ENCODE measurements at regions not wholly inside any gene's neighbourhood (a gene's known extent, or its start where the extent isn't known, plus 50 kb on each side); places are given as distances from the start of the nearest gene placed in this dataset.

DNA sequence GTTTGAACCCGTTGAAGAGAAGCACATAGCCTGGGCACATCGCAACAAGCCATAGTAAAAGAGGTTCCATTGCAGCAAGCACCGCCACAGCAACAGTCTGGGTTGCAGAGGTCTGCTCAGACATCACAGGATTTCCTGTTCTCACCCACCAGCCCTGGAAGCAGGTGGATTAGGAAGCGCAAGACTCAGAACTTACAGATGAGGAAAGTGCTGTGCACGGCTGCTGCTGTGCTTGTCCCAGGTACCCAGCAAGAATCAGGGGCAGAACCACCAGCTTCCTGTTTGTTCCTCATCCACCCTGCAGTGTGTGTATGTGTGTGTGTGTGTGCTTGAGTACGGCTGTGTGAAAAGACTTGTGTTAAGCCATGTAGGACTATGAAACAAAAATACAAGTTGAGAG is 124.7 kb upstream of the IRX2 start:
- TF ChIP-seq, protein P1, sequence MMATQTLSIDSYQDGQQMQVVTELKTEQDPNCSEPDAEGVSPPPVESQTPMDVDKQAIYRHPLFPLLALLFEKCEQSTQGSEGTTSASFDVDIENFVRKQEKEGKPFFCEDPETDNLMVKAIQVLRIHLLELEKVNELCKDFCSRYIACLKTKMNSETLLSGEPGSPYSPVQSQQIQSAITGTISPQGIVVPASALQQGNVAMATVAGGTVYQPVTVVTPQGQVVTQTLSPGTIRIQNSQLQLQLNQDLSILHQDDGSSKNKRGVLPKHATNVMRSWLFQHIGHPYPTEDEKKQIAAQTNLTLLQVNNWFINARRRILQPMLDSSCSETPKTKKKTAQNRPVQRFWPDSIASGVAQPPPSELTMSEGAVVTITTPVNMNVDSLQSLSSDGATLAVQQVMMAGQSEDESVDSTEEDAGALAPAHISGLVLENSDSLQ (IDR thresholded peaks at IDR 0.05), result no peak
- TF ChIP-seq BMI1 (IDR thresholded peaks at IDR 0.05; ENCODE audit: borderline replicate concordance), result no peak
- TF ChIP-seq, protein P2, sequence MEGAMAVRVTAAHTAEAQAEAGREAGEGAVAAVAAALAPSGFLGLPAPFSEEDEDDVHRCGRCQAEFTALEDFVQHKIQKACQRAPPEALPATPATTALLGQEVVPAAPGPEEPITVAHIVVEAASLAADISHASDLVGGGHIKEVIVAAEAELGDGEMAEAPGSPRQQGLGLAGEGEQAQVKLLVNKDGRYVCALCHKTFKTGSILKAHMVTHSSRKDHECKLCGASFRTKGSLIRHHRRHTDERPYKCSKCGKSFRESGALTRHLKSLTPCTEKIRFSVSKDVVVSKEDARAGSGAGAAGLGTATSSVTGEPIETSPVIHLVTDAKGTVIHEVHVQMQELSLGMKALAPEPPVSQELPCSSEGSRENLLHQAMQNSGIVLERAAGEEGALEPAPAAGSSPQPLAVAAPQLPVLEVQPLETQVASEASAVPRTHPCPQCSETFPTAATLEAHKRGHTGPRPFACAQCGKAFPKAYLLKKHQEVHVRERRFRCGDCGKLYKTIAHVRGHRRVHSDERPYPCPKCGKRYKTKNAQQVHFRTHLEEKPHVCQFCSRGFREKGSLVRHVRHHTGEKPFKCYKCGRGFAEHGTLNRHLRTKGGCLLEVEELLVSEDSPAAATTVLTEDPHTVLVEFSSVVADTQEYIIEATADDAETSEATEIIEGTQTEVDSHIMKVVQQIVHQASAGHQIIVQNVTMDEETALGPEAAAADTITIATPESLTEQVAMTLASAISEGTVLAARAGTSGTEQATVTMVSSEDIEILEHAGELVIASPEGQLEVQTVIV (IDR thresholded peaks at IDR 0.05; ENCODE audit: borderline replicate concordance, partially characterized antibody), result no peak
- no peak for TF ChIP-seq ZNF207 (IDR thresholded peaks at IDR 0.05; ENCODE audit: borderline replicate concordance)
- DNase-seq (ENCODE audit: low read depth, low spot score), result no peak
- H3K4me2 ChIP-seq (ENCODE audit: control insufficient read depth, insufficient read depth), result no peak overlapping the region
- intact Hi-C loops (cut with micrococcal nuclease; ENCODE audit: unreplicated experiment), result no loop called here
- FAIRE-seq, result no peak
- BruUV-seq (replicated peaks), result no TSS peak
- no peaks in the 10 kb centered on the region for H3K27me3 ChIP-seq (replicated peaks in 1 of 2; ENCODE audit: control insufficient read depth in 2 of 2, insufficient read depth in 2 of 2, low read length in 1 of 2)
- no peaks in the 10 kb centered on the region for H3K36me3 ChIP-seq (ENCODE audit: control insufficient read depth in 2 of 2, insufficient read depth in 2 of 2, low read length in 1 of 2)
- POLR2A ChIA-PET, result no interaction called here
- no peaks in the 10 kb centered on the region for H4K20me1 ChIP-seq (ENCODE audit: control insufficient read depth, insufficient read depth)
- SMC1A ChIA-PET (ENCODE audit: uncharacterized antibody, unreplicated experiment), result no interaction called here
- CTCF ChIA-PET, result no interaction called here
- H3K4me1 ChIP-seq (ENCODE audit: control insufficient read depth, insufficient read depth, low read length), result no peaks in the 10 kb centered on the region
- WGBS (ENCODE audit: insufficient coverage, insufficient replicate concordance, low lambda C conversion rate, missing lambda C conversion rate), result 34% methylated on average over 6 of the region's 6 CpGs
- H3K9me3 ChIP-seq (replicated peaks; ENCODE audit: control insufficient read depth, insufficient read depth, low read length), result no peaks in the 10 kb centered on the region; the same call in 2 of the 3 replicates
- H3K79me2 ChIP-seq (ENCODE audit: control insufficient read depth, insufficient read depth, low read length), result no peaks in the 10 kb centered on the region
- H2AFZ ChIP-seq (ENCODE audit: control insufficient read depth, low read depth, low read length), result no peak overlapping the region
- no peak overlapping the region for H3K27ac ChIP-seq (ENCODE audit: control insufficient read depth, insufficient read depth)
- no peak for ATAC-seq
- no peak overlapping the region for H3K4me3 ChIP-seq
- RAD21 ChIA-PET (ENCODE audit: unreplicated experiment), result no interaction called here
- H3K9ac ChIP-seq (ENCODE audit: control insufficient read depth, insufficient read depth, low read length), result no peak overlapping the region
- in situ Hi-C loops (cut with MboI), result no loop called here

DNA sequence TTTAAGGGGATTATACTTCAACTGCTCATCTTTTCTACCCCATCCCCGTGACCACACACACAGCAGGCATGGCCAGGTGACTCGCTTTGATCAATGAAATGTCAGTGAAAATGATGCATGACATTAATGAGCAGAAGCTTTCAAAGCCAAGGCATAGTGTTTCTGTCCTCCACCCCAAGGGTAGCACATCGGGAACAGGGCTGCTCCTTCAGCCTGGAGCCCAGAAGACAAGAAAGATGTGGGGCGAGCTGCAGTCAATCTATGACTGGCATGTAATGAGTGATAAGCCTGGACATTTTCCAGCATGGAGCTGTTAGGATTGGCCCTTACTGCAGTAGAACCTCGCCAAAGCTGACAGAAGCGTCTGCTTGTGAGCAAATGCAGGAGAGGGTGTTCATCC is 122.6 kb upstream of the IRX2 start:
- POLR2A ChIA-PET, result no interaction called here
- Histone ChIP-seq H3K27ac (ENCODE audit: control insufficient read depth, insufficient read depth) (no peak overlapping the region), H3K36me3 (ENCODE audit: control insufficient read depth in 2 of 2, insufficient read depth in 2 of 2, low read length in 1 of 2) (no peaks in the 10 kb centered on the region), H2AFZ (ENCODE audit: control insufficient read depth, low read depth, low read length) (no peak overlapping the region), H3K4me1 (ENCODE audit: control insufficient read depth, insufficient read depth, low read length) (no peaks in the 10 kb centered on the region), H3K27me3 (replicated peaks in 1 of 2; ENCODE audit: control insufficient read depth in 2 of 2, insufficient read depth in 2 of 2, low read length in 1 of 2) (no peaks in the 10 kb centered on the region), H3K79me2 (ENCODE audit: control insufficient read depth, insufficient read depth, low read length) (no peaks in the 10 kb centered on the region), H3K9me3 (replicated peaks; ENCODE audit: control insufficient read depth, insufficient read depth, low read length) (no peaks in the 10 kb centered on the region; the same call in 2 of the 3 replicates), H3K9ac (ENCODE audit: control insufficient read depth, insufficient read depth, low read length) (no peak overlapping the region), H4K20me1 (ENCODE audit: control insufficient read depth, insufficient read depth) (no peaks in the 10 kb centered on the region), H3K4me2 (ENCODE audit: control insufficient read depth, insufficient read depth) (no peak overlapping the region), H3K4me3 (no peak overlapping the region)
- intact Hi-C loops (cut with micrococcal nuclease; ENCODE audit: unreplicated experiment) (no loop called here), in situ Hi-C loops (cut with MboI) (no loop called here)
- ATAC-seq (no peak), FAIRE-seq (no peak), DNase-seq (ENCODE audit: low read depth, low spot score) (no peak)
- RAD21 ChIA-PET (ENCODE audit: unreplicated experiment), result no interaction called here
- no peak for TF ChIP-seq NFXL1 (IDR thresholded peaks at IDR 0.05; ENCODE audit: borderline replicate concordance)
- TF ChIP-seq SMAD1 (IDR thresholded peaks at IDR 0.05; ENCODE audit: low read depth, partially characterized antibody), result no peak
- TF ChIP-seq, protein P3, sequence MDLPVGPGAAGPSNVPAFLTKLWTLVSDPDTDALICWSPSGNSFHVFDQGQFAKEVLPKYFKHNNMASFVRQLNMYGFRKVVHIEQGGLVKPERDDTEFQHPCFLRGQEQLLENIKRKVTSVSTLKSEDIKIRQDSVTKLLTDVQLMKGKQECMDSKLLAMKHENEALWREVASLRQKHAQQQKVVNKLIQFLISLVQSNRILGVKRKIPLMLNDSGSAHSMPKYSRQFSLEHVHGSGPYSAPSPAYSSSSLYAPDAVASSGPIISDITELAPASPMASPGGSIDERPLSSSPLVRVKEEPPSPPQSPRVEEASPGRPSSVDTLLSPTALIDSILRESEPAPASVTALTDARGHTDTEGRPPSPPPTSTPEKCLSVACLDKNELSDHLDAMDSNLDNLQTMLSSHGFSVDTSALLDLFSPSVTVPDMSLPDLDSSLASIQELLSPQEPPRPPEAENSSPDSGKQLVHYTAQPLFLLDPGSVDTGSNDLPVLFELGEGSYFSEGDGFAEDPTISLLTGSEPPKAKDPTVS (IDR thresholded peaks at IDR 0.05; ENCODE audit: low read depth, low read length), result no peak
- SMC1A ChIA-PET (ENCODE audit: uncharacterized antibody, unreplicated experiment), result no interaction called here
- no TSS peak for BruUV-seq (replicated peaks)
- 3% methylated on average over 6 of the region's 6 CpGs for WGBS (ENCODE audit: insufficient coverage, insufficient replicate concordance, low lambda C conversion rate, missing lambda C conversion rate)
- CTCF ChIA-PET, result no interaction called here
